ENCODE measurements at regions not wholly inside any gene's neighbourhood (a gene's known extent, or its start where the extent isn't known, plus 50 kb on each side); places are given as distances from the start of the nearest gene placed in this dataset.

- no peak for TF ChIP-seq CTCF (IDR thresholded peaks at IDR 0.05)
- TF ChIP-seq POLR2A (IDR thresholded peaks at IDR 0.05): no peak
- no peak for TF ChIP-seq EP300 (IDR thresholded peaks at IDR 0.05)
Measured at GRCh38 chr14:97705107-97705506, 907.9 kb downstream of the VRK1 start.
